GM12878 (cell line): ENCODE measurements at regions not wholly inside any gene's neighbourhood (a gene's known extent, or its start where the extent isn't known, plus 50 kb on each side); places are given as distances from the start of the nearest gene placed in this dataset.

Source experiments
- BMI1 ChIP-seq: fragments of 450-650 bp; IDR thresholded peaks from 2 replicates; pipeline ENCODE4 v1.6.1; 2016; ENCODE audit warnings: mild to moderate bottlenecking, moderate library complexity, borderline replicate concordance
- CEBPB ChIP-seq, 2 experiments: fragments of 150-350 bp in 1 of 2; IDR thresholded peaks; 2 replicates each; pipeline ENCODE4 v1.6.1; 2012 to 2014; ENCODE audit warnings: low read depth in 2 of 2, low read length in 2 of 2, borderline replicate concordance in 1 of 2, inconsistent platforms in 1 of 2
- CHD1 ChIP-seq: IDR thresholded peaks from 2 replicates; pipeline ENCODE4 v1.6.1; 2012; ENCODE audit warnings: low read depth, low read length, improper control_type of control experiment
- FOXM1 ChIP-seq: IDR thresholded peaks from 2 replicates; pipeline ENCODE4 v1.6.1; 2012; ENCODE audit warnings: low read depth, mild to moderate bottlenecking, inconsistent platforms, low read length, moderate library complexity
- JUND ChIP-seq: IDR thresholded peaks from 2 replicates; pipeline ENCODE4 v1.6.1; 2012; ENCODE audit warnings: low read depth, mild to moderate bottlenecking, low read length, improper control_type of control experiment, moderate library complexity
- MAX ChIP-seq: IDR thresholded peaks from 2 replicates; pipeline ENCODE4 v1.6.1; 2012; ENCODE audit warnings: low read depth, low read length, improper control_type of control experiment
- NFIC ChIP-seq: IDR thresholded peaks from 2 replicates; pipeline ENCODE4 v1.6.1; 2012; ENCODE audit warnings: low read depth, mild to moderate bottlenecking, inconsistent platforms, low read length, moderate library complexity
- POU2F2 ChIP-seq: IDR thresholded peaks from 3 replicates; pipeline ENCODE4 v1.6.1; 2011; ENCODE audit warnings: low read depth, mild to moderate bottlenecking, low read length, borderline replicate concordance
- RAD21 ChIP-seq: IDR thresholded peaks from 2 replicates; pipeline ENCODE4 v1.6.1; 2011; ENCODE audit warnings: mild to moderate bottlenecking, low read depth, low read length, moderate library complexity; ENCODE audit not compliant: insufficient read depth
- RFX5 ChIP-seq: IDR thresholded peaks from 2 replicates; pipeline ENCODE4 v1.6.1; 2011; ENCODE audit warnings: low read depth, low read length, improper control_type of control experiment
- RUNX3 ChIP-seq: IDR thresholded peaks from 2 replicates; pipeline ENCODE4 v1.6.1; 2012; ENCODE audit warnings: low read length, inconsistent platforms
- SMAD5 ChIP-seq: IDR thresholded peaks from 2 replicates; pipeline ENCODE4 v1.6.1; 2016; ENCODE audit warnings: antibody characterized with exemption, low read depth
- SMARCA5 ChIP-seq: fragments of 450-650 bp; IDR thresholded peaks from 2 replicates; pipeline ENCODE4 v1.6.1; 2017; ENCODE audit warnings: mild to moderate bottlenecking
- SMC3 ChIP-seq: IDR thresholded peaks from 2 replicates; pipeline ENCODE4 v1.6.1; 2011; ENCODE audit warnings: low read length, improper control_type of control experiment, borderline replicate concordance
- TARDBP ChIP-seq: IDR thresholded peaks from 2 replicates; pipeline ENCODE4 v1.6.1; 2016; ENCODE audit warnings: borderline replicate concordance
- TCF12 ChIP-seq: IDR thresholded peaks from 2 replicates; pipeline ENCODE4 v1.6.1; 2011; ENCODE audit warnings: low read depth, mild to moderate bottlenecking, low read length
- TCF3 ChIP-seq: IDR thresholded peaks from 2 replicates; pipeline ENCODE4 v1.6.1; 2012; ENCODE audit warnings: low read depth, mild to moderate bottlenecking, low read length, borderline replicate concordance; ENCODE audit not compliant: insufficient read depth
- YBX1 ChIP-seq: fragments of 450-650 bp; IDR thresholded peaks from 2 replicates; pipeline ENCODE4 v1.6.1; 2016; ENCODE audit warnings: antibody characterized with exemption
- TF ChIP-seq, protein P1 (sequence below): fragments of 450-650 bp; IDR thresholded peaks from 2 replicates; pipeline ENCODE4 v1.6.1; 2016; ENCODE audit warnings: mild to moderate bottlenecking
- TF ChIP-seq, protein P2 (sequence below): fragments of 150-350 bp; IDR thresholded peaks from 2 replicates; pipeline ENCODE4 v1.6.1; 2016; ENCODE audit warnings: low read depth, low read length
- TF ChIP-seq, protein P3 (sequence below): IDR thresholded peaks from 2 replicates; pipeline ENCODE4 v1.6.1; 2012; ENCODE audit warnings: improper control_type of control experiment, low read depth, low read length; ENCODE audit not compliant: insufficient replicate concordance

DNA sequence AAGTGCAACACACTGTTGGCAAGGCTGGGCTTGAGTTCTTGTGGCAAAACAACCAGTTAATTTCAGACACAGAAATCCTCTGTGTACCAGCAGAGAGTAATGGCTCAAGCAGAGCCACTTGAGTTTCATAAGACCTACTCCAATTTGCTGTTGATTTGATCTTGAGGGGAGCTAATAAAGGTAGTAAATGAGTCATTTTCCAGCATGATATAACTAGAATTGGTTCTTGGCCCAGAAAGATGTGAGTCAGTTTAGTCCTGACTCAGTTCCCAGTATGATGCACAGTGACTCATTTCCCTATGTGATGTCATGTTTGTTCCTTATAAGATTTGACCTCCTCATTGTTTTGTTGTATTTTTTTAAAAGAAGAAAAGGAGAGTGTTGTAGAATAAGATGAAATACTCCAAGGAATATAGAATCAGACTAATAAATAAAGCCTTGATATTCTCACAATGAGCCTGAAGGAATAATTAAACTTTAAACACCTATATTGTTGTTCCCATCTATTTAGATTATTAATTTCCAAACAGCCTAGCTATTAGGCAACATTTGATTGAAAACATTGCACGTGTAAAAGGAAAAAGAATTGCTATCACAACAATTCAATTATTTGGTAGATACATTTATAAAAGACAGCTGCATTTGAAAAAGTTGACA lies 186.2 kb downstream of the REEP3 start (continued):
- TF ChIP-seq RFX5 (no peak), TARDBP (no peak; the same call in 1 of the 2 replicates), BMI1 (peak; percentile 45; the same call in 1 of the 2 replicates), SMARCA5 (no peak), MAX (no peak), RAD21 (no peak), CHD1 (no peak), JUND (peak; percentile 74), TCF3 (0 out of 2 replicates have a peak, but pooled peaks have one; percentile 30), FOXM1 (peak; percentile 100), RUNX3 (peak; percentile 90), CEBPB (IDR thresholded peaks at IDR 0.05; ENCODE audit: borderline replicate concordance in 1 of 2, low read depth in 2 of 2, low read length in 2 of 2) (peak in 1 of 2 experiments; percentile 95; a peak in 1 of 4 replicates), NFIC (peak; percentile 100), TCF12 (no peak), SMAD5 (no peak), POU2F2 (no peak), SMC3 (no peak), YBX1 (no peak)
- TF ChIP-seq, protein P1, sequence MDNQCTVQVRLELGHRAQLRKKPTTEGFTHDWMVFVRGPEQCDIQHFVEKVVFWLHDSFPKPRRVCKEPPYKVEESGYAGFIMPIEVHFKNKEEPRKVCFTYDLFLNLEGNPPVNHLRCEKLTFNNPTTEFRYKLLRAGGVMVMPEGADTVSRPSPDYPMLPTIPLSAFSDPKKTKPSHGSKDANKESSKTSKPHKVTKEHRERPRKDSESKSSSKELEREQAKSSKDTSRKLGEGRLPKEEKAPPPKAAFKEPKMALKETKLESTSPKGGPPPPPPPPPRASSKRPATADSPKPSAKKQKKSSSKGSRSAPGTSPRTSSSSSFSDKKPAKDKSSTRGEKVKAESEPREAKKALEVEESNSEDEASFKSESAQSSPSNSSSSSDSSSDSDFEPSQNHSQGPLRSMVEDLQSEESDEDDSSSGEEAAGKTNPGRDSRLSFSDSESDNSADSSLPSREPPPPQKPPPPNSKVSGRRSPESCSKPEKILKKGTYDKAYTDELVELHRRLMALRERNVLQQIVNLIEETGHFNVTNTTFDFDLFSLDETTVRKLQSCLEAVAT, result no peak
- TF ChIP-seq, protein P2, sequence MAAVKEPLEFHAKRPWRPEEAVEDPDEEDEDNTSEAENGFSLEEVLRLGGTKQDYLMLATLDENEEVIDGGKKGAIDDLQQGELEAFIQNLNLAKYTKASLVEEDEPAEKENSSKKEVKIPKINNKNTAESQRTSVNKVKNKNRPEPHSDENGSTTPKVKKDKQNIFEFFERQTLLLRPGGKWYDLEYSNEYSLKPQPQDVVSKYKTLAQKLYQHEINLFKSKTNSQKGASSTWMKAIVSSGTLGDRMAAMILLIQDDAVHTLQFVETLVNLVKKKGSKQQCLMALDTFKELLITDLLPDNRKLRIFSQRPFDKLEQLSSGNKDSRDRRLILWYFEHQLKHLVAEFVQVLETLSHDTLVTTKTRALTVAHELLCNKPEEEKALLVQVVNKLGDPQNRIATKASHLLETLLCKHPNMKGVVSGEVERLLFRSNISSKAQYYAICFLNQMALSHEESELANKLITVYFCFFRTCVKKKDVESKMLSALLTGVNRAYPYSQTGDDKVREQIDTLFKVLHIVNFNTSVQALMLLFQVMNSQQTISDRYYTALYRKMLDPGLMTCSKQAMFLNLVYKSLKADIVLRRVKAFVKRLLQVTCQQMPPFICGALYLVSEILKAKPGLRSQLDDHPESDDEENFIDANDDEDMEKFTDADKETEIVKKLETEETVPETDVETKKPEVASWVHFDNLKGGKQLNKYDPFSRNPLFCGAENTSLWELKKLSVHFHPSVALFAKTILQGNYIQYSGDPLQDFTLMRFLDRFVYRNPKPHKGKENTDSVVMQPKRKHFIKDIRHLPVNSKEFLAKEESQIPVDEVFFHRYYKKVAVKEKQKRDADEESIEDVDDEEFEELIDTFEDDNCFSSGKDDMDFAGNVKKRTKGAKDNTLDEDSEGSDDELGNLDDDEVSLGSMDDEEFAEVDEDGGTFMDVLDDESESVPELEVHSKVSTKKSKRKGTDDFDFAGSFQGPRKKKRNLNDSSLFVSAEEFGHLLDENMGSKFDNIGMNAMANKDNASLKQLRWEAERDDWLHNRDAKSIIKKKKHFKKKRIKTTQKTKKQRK, result no peak
- TF ChIP-seq, protein P3, sequence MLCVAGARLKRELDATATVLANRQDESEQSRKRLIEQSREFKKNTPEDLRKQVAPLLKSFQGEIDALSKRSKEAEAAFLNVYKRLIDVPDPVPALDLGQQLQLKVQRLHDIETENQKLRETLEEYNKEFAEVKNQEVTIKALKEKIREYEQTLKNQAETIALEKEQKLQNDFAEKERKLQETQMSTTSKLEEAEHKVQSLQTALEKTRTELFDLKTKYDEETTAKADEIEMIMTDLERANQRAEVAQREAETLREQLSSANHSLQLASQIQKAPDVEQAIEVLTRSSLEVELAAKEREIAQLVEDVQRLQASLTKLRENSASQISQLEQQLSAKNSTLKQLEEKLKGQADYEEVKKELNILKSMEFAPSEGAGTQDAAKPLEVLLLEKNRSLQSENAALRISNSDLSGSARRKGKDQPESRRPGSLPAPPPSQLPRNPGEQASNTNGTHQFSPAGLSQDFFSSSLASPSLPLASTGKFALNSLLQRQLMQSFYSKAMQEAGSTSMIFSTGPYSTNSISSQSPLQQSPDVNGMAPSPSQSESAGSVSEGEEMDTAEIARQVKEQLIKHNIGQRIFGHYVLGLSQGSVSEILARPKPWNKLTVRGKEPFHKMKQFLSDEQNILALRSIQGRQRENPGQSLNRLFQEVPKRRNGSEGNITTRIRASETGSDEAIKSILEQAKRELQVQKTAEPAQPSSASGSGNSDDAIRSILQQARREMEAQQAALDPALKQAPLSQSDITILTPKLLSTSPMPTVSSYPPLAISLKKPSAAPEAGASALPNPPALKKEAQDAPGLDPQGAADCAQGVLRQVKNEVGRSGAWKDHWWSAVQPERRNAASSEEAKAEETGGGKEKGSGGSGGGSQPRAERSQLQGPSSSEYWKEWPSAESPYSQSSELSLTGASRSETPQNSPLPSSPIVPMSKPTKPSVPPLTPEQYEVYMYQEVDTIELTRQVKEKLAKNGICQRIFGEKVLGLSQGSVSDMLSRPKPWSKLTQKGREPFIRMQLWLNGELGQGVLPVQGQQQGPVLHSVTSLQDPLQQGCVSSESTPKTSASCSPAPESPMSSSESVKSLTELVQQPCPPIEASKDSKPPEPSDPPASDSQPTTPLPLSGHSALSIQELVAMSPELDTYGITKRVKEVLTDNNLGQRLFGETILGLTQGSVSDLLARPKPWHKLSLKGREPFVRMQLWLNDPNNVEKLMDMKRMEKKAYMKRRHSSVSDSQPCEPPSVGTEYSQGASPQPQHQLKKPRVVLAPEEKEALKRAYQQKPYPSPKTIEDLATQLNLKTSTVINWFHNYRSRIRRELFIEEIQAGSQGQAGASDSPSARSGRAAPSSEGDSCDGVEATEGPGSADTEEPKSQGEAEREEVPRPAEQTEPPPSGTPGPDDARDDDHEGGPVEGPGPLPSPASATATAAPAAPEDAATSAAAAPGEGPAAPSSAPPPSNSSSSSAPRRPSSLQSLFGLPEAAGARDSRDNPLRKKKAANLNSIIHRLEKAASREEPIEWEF, result no peak
